ENCODE measurements at regions not wholly inside any gene's neighbourhood (a gene's known extent, or its start where the extent isn't known, plus 50 kb on each side); places are given as distances from the start of the nearest gene placed in this dataset.

DNA sequence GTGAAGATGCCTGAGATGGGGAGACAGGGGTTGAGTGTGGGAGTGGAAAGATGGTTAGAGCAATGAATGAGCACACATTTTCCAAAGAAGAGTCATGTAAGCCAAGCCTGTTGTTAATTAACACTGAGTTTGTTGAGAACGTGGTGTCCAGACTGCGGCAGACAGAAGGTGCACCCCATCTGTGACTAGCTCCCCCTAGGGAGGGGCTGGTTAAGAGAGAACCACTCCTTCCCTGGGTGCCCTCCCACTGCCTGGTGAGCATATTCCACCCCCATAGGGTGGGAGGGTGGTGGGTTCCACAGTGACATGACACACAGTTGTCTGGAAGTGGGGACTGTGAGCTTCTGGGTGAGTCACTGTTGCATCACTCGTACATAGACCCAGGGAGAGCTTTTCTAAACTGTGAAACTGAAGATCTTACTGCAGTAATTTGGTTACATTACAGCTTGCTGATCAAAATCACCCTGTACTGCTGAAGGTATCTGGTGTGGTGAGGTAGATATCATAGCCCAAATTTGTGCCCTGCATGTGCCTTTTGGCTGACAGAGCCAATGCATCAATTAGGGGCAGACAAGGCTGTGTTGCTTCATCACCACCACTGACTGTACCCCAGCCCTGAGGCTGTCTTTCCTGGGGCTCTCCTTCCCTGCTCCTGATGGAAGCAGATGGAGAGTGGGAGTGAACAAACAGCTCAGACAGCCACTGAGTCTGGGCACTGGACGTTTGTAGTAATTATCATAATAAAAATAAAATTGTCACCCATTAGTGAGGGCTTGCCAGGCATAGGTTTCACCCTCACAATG, 150.9 kb downstream of the EMP1 start:
- TF ChIP-seq, protein P1, sequence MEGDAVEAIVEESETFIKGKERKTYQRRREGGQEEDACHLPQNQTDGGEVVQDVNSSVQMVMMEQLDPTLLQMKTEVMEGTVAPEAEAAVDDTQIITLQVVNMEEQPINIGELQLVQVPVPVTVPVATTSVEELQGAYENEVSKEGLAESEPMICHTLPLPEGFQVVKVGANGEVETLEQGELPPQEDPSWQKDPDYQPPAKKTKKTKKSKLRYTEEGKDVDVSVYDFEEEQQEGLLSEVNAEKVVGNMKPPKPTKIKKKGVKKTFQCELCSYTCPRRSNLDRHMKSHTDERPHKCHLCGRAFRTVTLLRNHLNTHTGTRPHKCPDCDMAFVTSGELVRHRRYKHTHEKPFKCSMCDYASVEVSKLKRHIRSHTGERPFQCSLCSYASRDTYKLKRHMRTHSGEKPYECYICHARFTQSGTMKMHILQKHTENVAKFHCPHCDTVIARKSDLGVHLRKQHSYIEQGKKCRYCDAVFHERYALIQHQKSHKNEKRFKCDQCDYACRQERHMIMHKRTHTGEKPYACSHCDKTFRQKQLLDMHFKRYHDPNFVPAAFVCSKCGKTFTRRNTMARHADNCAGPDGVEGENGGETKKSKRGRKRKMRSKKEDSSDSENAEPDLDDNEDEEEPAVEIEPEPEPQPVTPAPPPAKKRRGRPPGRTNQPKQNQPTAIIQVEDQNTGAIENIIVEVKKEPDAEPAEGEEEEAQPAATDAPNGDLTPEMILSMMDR (IDR thresholded peaks at IDR 0.05; ENCODE audit: low read length) = no peak
- TF ChIP-seq EZH2phosphoT487 (IDR thresholded peaks at IDR 0.05; ENCODE audit: low read length) = no peak

Data from MM.1S (cell line).